GM21723 (cell line): ENCODE measurements at regions not wholly inside any gene's neighbourhood (a gene's known extent, or its start where the extent isn't known, plus 50 kb on each side); places are given as distances from the start of the nearest gene placed in this dataset.

Source experiments
- ATAC-seq: cut with Tn5 transposase; IDR thresholded peaks from one replicate; pipeline ENCODE4 v1.9.1; 2021; ENCODE audit warnings: mild to moderate bottlenecking, moderate library complexity; ENCODE audit not compliant: unreplicated experiment

DNA sequence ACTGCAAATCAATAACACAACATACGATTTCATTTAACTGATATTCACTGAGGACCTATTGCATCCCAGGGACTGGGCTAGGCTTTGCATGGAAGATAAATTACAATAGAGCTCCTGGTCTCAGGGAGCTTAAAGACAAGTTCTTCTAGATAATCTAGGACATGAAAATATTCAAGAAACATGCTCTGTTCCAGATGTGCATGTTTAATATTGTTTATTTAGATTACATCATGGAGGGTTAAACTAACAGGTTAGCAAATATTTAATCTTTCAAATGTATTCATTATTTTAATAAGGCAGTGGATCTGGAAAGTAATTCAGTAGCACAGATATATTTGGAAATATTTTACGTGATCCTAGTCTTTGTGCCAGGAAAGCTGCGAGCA is 2430.3 kb downstream of the PCDH7 start:
- no peak for ATAC-seq

DNA sequence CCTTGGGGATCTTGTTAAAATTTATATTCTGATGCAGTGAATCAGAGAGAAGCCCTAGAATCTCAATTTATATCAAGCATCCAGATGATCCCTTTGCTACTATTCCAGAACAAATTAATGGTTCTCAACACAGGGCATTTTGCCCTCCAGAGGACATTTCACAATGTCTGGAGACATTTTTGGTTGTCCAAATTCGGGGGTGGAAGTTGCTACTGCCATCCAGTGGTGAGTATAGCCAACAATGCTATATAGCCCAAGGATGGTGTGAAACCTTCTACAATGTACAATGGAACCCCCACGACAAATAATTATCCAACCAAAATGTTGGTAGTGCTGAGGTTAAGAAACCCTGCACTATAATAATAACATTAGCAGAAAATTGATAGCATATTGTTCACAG is 2440.0 kb downstream of the PCDH7 start:
- ATAC-seq: no peak

DNA sequence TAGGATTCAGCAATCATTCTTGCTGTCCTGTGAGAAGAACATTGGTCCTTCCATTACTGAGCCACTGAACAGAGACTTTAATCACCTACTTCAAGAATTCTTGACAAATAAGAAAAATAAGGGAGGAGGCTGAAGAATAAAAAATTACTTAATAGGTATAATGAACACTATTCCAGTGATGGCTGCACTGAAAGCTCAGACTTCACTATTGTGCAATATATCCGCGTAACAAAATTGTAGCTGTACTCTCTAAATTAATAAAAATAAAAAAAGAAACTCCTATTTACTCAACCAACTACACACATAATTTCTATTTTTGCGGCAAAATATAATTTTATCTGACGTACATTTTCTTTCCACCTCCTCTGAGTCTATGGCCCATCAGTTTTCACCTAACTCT is 2441.0 kb downstream of the PCDH7 start:
- ATAC-seq: no peak

DNA sequence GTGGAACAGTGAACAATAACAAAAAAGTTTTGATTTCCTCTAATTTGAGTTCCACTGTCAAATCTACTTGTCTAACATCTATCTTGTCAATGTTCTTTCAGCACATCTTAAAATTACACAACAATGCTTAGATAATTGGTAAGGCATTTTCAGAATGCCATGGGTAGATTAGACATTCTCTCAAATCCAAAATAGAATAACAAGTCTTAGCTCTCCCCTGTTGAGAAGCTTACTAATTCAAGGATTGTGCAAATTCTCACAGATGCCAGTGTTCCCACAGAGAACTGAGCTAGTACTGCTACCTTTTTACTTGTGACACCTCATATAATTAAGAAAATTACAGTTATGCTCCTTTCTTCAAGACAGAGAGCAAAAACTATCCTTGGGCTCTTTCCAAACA is 2442.0 kb downstream of the PCDH7 start:
- no peak for ATAC-seq

DNA sequence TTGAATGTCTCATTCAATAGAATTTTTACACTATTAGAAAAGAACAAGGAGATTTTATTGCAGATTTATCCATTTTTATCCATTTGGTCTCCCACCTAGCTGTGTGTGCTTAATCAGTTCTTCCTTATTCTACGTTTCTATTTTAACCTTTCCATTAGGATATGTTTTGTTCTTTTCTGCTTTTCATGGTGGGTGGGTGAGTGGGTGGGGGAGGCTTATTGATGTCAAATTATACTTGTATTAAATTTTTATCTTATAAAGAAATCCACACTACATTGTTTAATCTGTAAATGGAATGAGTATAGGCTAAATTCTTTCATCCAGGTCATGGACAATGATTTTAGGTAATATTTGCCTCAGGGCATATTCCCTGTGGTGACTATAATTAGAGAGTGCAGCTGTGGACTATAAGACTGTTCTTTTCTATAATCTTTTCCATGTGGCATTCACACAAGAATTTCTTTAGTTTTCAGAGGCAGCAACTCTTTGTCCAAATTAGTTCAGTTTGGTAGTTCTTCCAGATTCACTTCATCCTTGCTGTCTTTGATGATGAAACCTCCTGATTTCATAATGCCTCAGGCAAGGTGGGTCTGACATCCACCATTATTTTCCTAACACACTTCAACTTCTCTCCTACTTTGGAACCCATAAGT is 2451.8 kb downstream of the PCDH7 start:
- no peak for ATAC-seq

DNA sequence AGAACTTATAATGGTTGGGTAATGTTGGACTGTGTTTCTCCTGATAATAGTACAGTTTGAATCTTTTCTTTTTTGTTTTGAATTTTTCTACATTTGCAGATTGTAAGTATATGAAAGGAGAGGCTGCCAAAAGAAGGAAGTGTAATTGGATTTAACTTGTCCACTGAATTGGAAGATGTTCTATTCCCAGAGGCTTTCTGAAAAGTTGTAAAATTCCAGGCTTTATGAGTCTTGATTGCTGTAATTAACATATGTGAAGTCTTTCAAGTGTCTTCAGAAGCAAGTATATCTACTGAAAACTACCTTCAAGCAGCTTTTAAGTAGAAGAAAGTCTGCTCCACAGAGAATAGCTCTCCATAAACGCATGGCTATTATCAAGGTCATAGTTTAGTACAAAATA is 2456.4 kb downstream of the PCDH7 start:
- no peak for ATAC-seq

DNA sequence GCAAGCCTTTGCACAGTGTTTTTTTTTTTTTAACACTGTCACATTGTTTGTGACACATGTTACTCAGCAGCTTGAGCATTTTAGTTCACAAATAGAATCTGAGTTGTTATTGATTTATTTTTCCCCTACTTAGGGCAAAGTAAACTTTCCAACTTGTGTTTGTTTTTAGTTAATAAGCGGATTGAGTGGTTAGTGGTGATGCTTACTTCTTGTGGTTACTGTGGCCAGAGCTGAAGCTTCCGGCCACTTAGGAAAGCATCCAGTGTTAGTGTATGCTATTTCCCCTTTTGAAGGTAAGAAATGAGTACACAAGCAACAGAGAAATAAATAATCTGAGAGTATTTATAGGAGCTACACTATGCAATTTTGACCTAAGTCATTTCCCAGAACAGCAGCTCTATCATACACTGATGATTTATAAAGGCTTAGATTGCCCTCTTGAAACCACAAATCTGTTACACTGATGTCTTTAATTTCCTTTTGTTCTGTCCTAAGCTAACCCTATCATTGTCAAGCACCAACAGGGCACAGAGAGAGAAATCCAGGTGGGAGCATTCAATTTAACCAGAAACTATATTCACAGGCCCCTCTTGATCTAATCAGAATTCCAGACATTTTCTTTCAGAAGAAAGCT is 2464.6 kb downstream of the PCDH7 start:
- peak; percentile 85 for ATAC-seq

DNA sequence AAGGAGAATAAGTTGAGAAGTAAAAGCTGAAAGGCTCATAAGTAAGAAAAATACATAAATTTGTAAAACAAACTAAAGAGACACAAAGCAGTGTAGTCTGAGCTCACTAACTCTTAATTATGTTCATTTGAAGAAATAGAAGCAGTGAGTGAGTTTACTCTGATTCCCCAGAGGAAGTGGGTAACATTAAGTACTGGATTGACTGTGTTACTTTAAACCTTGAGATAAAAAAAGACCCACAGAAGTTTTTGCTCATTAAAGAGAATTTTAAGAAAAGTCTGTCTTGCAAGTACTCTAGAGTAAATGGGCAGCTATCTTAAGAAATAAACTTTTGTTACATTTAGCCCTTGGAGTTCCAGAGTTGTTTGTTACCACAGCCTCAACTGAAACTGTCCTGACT is 2466.9 kb downstream of the PCDH7 start:
- ATAC-seq: peak; percentile 62

DNA sequence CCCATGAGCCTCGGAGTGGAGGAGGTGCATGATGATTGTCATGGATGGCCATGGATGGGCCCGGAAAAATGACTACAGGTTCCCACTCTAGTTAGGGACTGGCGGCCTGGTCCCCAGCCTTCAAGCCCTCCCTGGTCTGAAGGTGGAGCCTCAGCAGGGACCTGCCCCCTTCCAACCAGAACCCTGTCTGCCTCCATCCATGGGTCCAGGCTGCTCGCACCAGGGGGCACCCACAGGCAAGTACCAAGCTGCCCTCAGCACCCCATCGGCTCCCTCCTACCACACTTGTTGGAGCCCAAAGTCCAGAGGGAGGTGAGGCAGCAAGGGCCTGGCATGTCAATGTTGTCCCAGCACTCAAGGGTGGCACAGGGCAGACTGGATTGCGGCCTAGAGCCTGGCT is 2468.6 kb downstream of the PCDH7 start:
- no peak for ATAC-seq

DNA sequence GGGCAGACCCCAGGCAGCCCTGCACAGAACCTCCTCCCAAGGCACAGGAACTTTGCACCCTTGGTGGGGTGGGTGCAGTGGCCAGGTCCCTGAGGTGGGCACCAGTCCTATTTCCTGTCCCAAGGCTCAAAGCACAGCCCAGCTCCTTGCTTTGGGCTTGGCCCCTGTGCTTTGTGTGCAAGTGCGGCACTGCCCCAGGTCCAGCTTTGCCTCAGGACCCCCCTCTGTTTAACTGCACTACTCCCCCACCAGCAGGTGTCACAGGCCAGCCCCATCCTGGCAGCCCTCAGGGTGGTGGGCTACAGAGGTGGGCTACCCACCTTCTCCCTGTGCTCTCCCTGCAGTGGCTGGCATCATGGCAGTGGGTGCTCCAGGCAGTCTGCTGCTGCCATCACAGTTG is 2469.0 kb downstream of the PCDH7 start:
- no peak for ATAC-seq

DNA sequence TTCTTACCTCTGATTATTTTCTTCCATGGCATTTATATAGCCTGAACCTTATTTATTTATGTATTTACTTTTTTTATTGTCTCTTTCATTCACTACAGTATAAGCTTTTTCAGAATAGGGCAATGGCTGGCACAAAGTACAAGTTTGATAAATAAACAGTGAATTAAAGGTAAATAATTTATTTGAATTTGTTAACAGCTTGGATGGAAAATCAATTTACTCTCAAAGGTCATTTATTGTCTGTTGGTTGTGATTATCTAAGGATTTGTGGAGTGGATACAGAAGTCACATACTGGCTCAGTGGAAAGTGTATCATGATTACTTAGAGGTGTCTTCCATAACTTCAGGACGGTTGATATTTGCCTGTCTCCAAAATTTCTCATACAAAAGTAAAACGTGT is 2472.9 kb downstream of the PCDH7 start:
- no peak for ATAC-seq

DNA sequence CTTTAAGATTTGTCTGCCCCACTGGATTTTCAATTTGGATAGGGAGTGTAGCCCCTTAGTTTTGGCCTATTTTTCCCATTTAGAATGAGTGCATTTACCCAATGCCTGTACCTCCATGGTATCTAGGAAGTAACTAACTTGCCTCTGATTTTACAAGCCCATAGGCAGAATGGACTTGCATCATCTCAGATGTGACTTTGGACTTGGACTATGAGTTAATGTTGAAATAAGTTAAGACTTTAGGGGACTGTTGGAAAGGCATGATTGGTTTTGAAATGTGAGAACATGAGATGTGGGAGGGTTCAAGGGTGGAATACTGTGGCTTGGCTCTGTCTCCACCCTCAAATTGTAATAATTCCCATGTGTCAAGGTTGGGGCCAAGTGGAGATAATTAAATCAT is 2480.2 kb downstream of the PCDH7 start:
- no peak for ATAC-seq

DNA sequence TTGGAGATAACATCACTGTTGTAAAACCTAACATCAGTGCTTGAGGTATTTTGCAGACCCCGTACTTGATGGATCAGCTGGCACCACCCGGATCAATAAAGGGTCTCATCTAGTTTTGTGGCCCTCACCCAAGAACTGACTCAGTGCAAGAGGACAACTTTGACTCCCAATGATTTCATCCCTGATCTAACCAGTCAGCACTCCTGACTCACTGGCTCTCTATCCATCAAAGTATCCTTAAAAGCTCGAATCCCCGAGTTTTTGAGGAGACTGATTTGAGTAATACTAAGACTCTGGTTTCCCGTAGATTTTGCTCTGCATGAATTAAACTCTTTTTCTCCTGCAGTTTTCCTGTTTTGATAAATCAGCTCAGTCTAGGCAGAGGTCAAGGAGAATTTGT is 2498.1 kb downstream of the PCDH7 start:
- no peak for ATAC-seq

DNA sequence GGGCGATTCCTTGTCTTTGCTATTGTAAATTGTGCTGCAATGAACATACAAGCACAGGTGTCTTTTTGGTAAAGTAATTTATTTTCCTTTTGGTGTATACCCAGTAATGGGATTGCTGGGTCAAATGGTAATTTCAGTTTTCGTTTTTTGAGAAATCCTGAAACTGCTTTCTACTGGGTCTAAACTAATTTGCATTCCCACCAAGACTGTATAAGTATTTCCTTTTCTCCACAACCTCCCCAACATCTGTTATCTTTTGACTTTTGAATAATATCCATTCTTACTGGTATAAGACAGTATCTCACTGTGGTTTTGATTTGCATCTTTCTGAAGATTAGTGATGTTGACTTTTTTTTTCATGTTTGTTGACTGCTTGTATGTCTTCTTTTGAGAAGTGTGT is 2506.0 kb downstream of the PCDH7 start:
- ATAC-seq: no peak

DNA sequence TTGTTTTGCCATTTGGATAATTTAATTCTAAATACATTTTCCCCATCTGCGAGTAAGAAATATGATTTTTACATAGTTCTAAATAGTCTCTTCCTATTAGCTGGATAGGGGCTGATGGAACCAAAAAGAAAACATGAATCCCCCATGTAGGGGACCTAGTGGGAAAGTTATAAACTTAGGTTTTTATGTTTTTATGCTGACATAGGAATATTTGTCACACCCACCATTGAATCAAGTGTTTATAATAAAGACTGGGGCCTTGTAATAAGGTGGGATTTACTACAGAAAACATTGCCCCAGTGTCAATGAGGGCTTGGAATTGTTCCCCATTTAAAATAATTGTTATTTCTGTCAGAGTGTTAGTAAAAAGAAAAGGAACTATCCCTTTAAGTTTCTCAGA is 2506.6 kb downstream of the PCDH7 start:
- no peak for ATAC-seq

DNA sequence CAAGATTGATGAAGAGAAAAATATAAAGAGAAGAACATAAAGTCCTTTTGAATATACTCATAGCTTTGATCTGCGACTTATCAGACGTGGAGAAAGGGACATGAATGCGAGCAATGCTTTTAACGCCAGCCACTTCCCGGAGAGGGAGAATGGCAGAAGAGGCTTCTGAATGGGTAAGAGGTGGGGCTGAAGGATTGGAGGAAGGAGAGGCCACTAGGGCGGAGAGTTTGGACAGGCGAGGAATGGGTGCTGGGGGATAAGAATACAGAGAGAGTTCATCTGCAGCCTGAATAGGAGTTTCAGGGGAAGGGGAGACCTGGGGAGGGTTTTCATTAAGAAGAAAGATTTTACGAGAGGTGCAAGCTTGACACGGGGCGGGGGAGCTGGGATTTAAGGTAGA is 2534.9 kb downstream of the PCDH7 start:
- no peak for ATAC-seq

DNA sequence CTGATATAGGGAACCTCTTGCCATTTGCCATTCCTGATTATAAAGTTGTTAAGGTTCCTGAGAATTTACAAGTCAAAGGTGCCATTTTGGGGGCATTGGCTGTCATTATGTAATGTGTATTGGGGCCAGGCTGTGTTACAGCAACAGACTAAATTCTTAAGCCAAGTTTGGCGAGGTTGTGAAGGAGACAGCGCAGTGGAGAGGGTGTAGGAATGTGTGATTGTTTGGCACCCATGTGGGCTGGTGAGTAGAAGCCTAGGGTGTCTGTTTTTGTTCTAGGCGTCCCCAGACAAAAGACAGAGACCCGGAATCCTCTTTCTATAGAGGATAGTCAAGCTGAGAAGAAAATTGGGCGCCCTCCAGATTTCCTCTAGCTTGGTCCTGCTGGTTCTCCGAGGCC is 2535.3 kb downstream of the PCDH7 start:
- no peak for ATAC-seq

DNA sequence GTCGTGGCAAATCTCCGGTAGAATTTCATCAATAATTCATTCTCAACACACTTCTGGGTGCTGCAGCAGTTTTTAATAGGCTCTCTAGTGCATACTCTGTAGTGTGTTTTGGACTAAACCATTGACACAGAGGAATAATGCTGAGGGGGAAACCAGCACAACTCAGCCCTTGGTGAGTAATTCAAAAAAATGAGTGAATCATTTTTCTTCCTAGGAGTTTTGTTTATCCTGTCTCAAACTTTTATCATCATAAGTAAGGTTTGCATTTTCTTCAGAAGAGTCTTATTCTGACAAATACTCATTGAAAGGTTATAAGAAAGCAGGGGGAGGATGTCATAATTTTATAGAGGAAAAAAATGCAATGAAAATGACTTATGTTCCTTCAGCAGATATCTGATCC is 2542.7 kb downstream of the PCDH7 start:
- no peak for ATAC-seq

DNA sequence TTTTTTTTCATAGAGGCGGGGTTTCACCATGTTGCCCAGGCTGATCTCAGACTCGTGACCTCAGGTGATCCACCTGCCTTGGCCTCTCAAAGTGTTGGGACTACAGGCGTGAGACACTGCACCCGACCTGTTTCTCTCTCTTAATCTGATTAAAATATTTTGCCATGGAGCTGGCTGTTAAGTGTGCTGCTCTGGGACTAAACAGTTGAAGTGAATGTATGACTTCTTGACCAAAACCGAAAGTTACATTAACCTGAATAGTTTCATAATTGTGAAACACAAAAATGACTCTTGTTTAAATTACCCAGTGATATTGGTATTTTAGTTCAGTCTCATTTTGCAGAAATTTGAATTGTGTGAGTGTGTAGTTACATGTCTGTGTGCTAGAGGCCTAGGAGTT is 2548.6 kb downstream of the PCDH7 start:
- no peak for ATAC-seq

DNA sequence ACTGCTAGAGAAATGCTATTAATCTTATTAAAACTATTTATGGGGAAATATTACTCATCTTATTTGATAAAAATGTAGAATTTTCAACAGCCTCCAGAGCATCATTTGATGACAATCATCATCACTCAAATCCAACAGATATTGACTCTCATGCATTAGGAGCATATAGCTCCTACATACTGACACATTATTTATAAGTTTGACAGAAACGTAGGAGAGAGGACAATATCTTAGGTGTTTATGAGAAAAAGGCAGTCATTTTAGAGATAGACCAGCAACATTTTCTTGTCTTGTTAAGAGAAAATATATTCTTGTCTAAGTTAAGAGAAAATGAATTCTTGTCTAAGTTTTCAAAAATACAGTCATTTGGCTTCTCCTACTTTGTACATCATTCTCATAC is 2550.2 kb downstream of the PCDH7 start:
- no peak for ATAC-seq

DNA sequence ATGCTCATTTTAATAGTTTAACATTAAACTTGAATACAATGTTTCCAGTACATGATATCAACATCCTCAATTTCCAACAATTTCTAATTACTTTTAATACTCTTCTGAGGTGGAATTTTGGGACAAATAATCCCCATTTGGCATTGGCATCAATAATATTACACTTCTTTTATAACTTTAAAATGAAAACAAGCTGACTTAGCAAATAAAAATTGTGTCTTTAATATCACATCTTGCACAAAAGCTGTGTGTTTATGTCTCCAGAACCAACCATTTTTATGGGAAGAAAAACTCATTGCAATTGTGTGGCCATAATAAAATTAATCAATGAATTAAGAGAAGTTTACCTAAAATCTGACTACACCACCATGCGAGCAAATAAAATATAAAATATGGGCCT is 2552.6 kb downstream of the PCDH7 start:
- ATAC-seq: no peak

DNA sequence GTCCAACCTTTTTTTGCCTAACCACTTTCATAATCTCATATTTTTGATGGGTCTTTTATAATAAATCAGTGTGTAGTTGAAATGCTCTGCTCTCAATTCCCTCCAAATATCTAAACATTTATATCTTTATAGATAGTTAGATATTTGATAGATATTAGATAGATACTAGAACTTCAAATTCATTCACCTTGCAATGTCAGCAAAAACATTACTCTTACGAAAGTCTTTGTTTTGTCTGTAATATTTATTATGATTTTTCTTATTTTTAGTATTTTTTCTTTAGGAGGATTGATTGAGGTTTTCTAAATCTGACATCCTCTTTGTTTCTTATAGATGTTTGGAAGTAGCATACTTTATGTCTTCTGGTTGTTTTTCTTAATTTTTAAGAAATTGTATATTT is 2563.6 kb downstream of the PCDH7 start:
- no peak for ATAC-seq

DNA sequence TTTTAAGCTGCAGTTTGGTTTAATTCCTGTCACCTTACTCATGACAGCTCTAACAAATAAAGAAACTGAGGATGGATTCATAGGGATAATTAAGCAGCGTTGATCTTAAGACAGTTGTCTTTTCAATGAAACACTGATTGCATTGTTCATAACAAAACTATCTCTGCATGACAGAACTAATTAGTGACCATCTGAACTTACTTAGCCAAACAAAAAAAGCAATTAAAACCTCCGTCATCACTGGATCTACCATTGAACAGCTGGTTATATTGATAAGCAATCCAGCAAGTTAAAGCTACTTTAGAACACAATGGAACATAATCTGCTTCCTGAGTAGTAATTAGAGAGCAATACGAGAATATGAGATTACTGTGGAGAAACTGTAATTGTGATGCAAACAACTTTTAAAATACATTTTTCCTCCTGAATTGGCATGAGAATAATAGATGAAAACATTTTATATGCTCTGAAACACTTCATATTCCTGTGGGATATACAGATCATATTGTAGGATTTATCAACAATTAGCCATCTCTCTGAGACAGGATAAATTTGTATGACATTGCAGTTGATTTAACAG is 2576.8 kb downstream of the PCDH7 start:
- no peak for ATAC-seq
